B cell (primary cell): ENCODE measurements at regions not wholly inside any gene's neighbourhood (a gene's known extent, or its start where the extent isn't known, plus 50 kb on each side); places are given as distances from the start of the nearest gene placed in this dataset.
"Not testable (repeated sequence)": the region's sequence is repeated elsewhere in the genome, so short reads cannot be mapped to it uniquely, and the experiment has no call there.

ENCODE experiments used
- ATAC-seq: fragments of 200-7000 bp; cut with Tn5 transposase; one replicate; pipeline ENCODE4 v1.10.0; 2021; ENCODE audit warnings: low read depth, mild to moderate bottlenecking, moderate number of reproducible peaks, moderate library complexity
- CTCF ChIA-PET: fragments of 350-600 bp; sonication (Branson Sonifier 250); formaldehyde crosslinking; loops from one replicate; lab custom pipeline; 2021; ENCODE audit warnings: antibody characterized with exemption, inconsistent platforms; lab: Charles Lee
- POLR2A ChIA-PET: fragments of 350-600 bp; sonication (Branson Sonifier 250); formaldehyde crosslinking; loops from one replicate; lab custom pipeline; 2021; ENCODE audit warnings: antibody characterized with exemption; lab: Charles Lee
- DNase-seq: peaks from one replicate; pipeline ENCODE4 v3.0.0; 2013
- H2AFZ ChIP-seq: 2 replicates; pipeline ENCODE4 v1.6.1; 2012; ENCODE audit warnings: mild to moderate bottlenecking, low read depth, low read length; ENCODE audit not compliant: insufficient read depth, poor library complexity, severe bottlenecking
- H3K27ac ChIP-seq, 2 donors: 1 replicate in 1 of 2; 2 replicates in 1 of 2; pipeline ENCODE4 v1.5.1; 2012 to 2013; ENCODE audit warnings: low read length in 2 of 2, mild to moderate bottlenecking in 2 of 2, moderate library complexity in 1 of 2
- H3K27me3 ChIP-seq, 4 experiments: fragments of 200-600 bp in 1 of 4; sonication (generic) in 1 of 4; replicated peaks in 1 of 4; 1 replicate in 2 of 4; 2 replicates in 2 of 4; pipeline versions ENCODE4 v1.6.1 to v1.7.0; 2013 to 2016; ENCODE audit warnings: low read length in 3 of 4, mild to moderate bottlenecking in 2 of 4, mixed read lengths in 1 of 4, moderate library complexity in 1 of 4; ENCODE audit not compliant: insufficient read depth in 4 of 4, control insufficient read depth in 3 of 4; ENCODE audit errors: control extremely low read depth in 1 of 4
- H3K36me3 ChIP-seq, 2 experiments: replicated peaks in 1 of 2; 1 replicate in 1 of 2; 2 replicates in 1 of 2; pipeline versions ENCODE4 v1.6.1 to v1.7.1; 2013; ENCODE audit warnings: low read length in 1 of 2; ENCODE audit not compliant: insufficient read depth in 2 of 2, control insufficient read depth in 1 of 2; ENCODE audit errors: control extremely low read depth in 1 of 2, extremely low read depth in 1 of 2
- H3K4me1 ChIP-seq, 2 donors: fragments of 200-600 bp in 1 of 2; sonication (generic) in 1 of 2; 1 replicate in 1 of 2; 2 replicates in 1 of 2; pipeline versions ENCODE4 v1.5.1 to v1.6.1; 2013 to 2017; ENCODE audit warnings: low read length in 2 of 2; ENCODE audit not compliant: control insufficient read depth in 2 of 2, insufficient read depth in 2 of 2
- H3K4me2 ChIP-seq: replicated peaks from 2 replicates; pipeline ENCODE3; 2012; ENCODE audit warnings: mild to moderate bottlenecking, low read depth, low read length; ENCODE audit not compliant: poor library complexity, severe bottlenecking
- H3K4me3 ChIP-seq, 5 experiments: fragments of 200-600 bp in 1 of 5; sonication (generic) in 1 of 5; 1 replicate in 3 of 5; 2 replicates in 2 of 5; pipeline versions ENCODE4 v1.5.1 to v1.7.0; 2011 to 2016; ENCODE audit warnings: low read length in 4 of 5, mild to moderate bottlenecking in 4 of 5, low read depth in 2 of 5, control low read depth in 1 of 5, moderate library complexity in 1 of 5; ENCODE audit not compliant: insufficient read depth in 1 of 5; ENCODE audit errors: control extremely low read depth in 1 of 5, extremely low read depth in 1 of 5
- H3K79me2 ChIP-seq: fragments of 200-600 bp; sonication (generic); one replicate; pipeline ENCODE4 v1.6.0; 2016; ENCODE audit warnings: low read length; ENCODE audit not compliant: control insufficient read depth, insufficient read depth
- H3K9ac ChIP-seq: fragments of 200-600 bp; sonication (generic); 2 replicates; pipeline ENCODE4 v1.6.1; 2017; ENCODE audit warnings: mild to moderate bottlenecking, low read length, moderate library complexity
- H3K9me3 ChIP-seq, 3 donors: one replicate each; pipeline versions ENCODE4 v1.6.1 to v1.7.1; 2013; ENCODE audit warnings: low read length in 2 of 3; ENCODE audit not compliant: control insufficient read depth in 2 of 3, insufficient read depth in 1 of 3; ENCODE audit errors: control extremely low read depth in 1 of 3
- H4K20me1 ChIP-seq: 2 replicates; pipeline ENCODE4 v1.6.0; 2012; ENCODE audit warnings: mild to moderate bottlenecking, low read length; ENCODE audit not compliant: insufficient read depth, control insufficient read depth, poor library complexity, severe bottlenecking
- H3K27ac Mint-ChIP-seq: one replicate; pipeline ENCODE4 v1.8.0; 2021; ENCODE audit warnings: mixed read lengths
- H3K27me3 Mint-ChIP-seq: one replicate; pipeline ENCODE4 v1.8.0; 2021; ENCODE audit warnings: mixed read lengths
- H3K4me1 Mint-ChIP-seq: one replicate; pipeline ENCODE4 v1.8.0; 2021; ENCODE audit warnings: mixed read lengths
- H3K4me3 Mint-ChIP-seq: one replicate; pipeline ENCODE4 v1.8.0; 2021; ENCODE audit warnings: mixed read lengths
- H3K9me3 Mint-ChIP-seq: one replicate; pipeline ENCODE4 v1.8.0; 2022; ENCODE audit warnings: mixed read lengths; ENCODE audit not compliant: insufficient read depth
- EZH2 ChIP-seq: IDR thresholded peaks from 2 replicates; pipeline ENCODE4 v1.6.1; 2012; ENCODE audit warnings: borderline replicate concordance, low read depth, mild to moderate bottlenecking, moderate library complexity, low read length; ENCODE audit not compliant: insufficient read depth, poor library complexity, severe bottlenecking
- WGBS: methylation state at CpG from one replicate; pipeline ENCODE4 v1.1.5; 2013; ENCODE audit warnings: missing lambda C conversion rate; ENCODE audit not compliant: insufficient coverage; 5-methylcytosine and 5-hydroxymethylcytosine counted together
- intact Hi-C: fragments of 100-400 bp; cut with micrococcal nuclease; formaldehyde crosslinking; loops from one replicate; pipeline ENCODE4 v1.10.0; 2022

- H3K4me3 ChIP-seq, result peak overlapping the region in 3 of 5 experiments; percentile 10 to 36 (median 19)
- H3K27me3 ChIP-seq, H3K4me1 Mint-ChIP-seq, intact Hi-C loops, H3K9me3 ChIP-seq, ATAC-seq, H3K9me3 Mint-ChIP-seq, H3K4me3 Mint-ChIP-seq, H3K27ac Mint-ChIP-seq, H3K4me1 ChIP-seq, H4K20me1 ChIP-seq, H3K27me3 Mint-ChIP-seq, H3K79me2 ChIP-seq, H2AFZ ChIP-seq, POLR2A ChIA-PET, H3K27ac ChIP-seq, CTCF ChIA-PET, H3K36me3 ChIP-seq: not testable (repeated sequence)
- peak; percentile 28 for TF ChIP-seq EZH2
- H3K4me2 ChIP-seq, result peak overlapping the region; percentile 42
- peak; percentile 38 for DNase-seq
- peak overlapping the region; percentile 19 for H3K9ac ChIP-seq
- 6% methylated on average over 47 of the region's 65 CpGs for WGBS
Observed at GRCh38 chr16:32085438-32086141, 167.5 kb upstream of the TP53TG3D start.

DNA sequence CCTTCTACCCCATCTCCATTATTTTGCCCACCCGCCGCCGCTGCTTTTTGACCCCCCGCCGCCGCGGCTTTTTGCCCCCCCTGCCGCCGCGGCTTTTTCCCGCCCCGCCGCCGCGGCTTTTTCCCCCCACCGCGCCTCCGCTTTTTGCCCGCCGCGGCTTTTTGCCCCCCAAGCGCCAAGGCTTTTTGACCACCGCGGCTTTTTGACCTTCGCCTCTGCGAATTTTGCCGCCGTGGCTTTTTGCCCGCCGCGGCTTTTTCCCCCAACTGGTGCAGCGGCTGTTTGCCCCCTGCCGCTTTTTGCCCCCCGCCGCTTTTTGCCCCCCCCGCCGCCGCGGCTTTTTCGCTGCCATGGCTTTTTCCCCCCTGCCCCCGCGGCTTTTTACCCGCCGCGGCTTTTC is 137.5 kb upstream of the TP53TG3D start:
- WGBS, result 8% methylated on average over 36 of the region's 45 CpGs
- CTCF ChIA-PET, intact Hi-C loops, H3K9me3 ChIP-seq, H3K4me1 Mint-ChIP-seq, POLR2A ChIA-PET, H3K4me1 ChIP-seq, H3K36me3 ChIP-seq, H3K79me2 ChIP-seq, H3K27ac Mint-ChIP-seq, H3K9me3 Mint-ChIP-seq, H4K20me1 ChIP-seq, H3K27me3 Mint-ChIP-seq, ATAC-seq, H3K27ac ChIP-seq, H2AFZ ChIP-seq: not testable (repeated sequence)
- H3K9ac ChIP-seq, result peak overlapping the region; percentile 56
- peak overlapping the region; percentile 63 for H3K4me3 Mint-ChIP-seq
- peak overlapping the region; percentile 72 for H3K4me2 ChIP-seq
- peak; percentile 16 for DNase-seq
- peaks cover 0 to 10% (median 3%) of the 10 kb centered on the region in 4 experiments for H3K27me3 ChIP-seq
- peak overlapping the region in 3 of 5 experiments; percentile 15 to 65 (median 34) for H3K4me3 ChIP-seq
